HG03565 (cell line): ENCODE measurements at regions not wholly inside any gene's neighbourhood (a gene's known extent, or its start where the extent isn't known, plus 50 kb on each side); places are given as distances from the start of the nearest gene placed in this dataset.
A peak's percentile ranks its signal among the peaks of the same experiment; 100 is the strongest.

Experiments used
- ATAC-seq: cut with Tn5 transposase; IDR thresholded peaks from one replicate; pipeline ENCODE4 v1.9.1; 2021; ENCODE audit warnings: mild to moderate bottlenecking, moderate library complexity; ENCODE audit not compliant: unreplicated experiment

- ATAC-seq = no peak
These were observed 239.1 kb upstream of the SGO1 start for GRCh38 chr3:20425138-20425537.

GRCh38 chr3:20424086-20424485 lies 238.1 kb upstream of the SGO1 start:
- no peak for ATAC-seq

- no peak for ATAC-seq
These were observed 236.4 kb upstream of the SGO1 start for GRCh38 chr3:20422391-20422790.

GRCh38 chr3:20417388-20418108 lies 231.5 kb upstream of the SGO1 start:
- no peak for ATAC-seq

GRCh38 chr3:20406611-20407011 lies 220.6 kb upstream of the SGO1 start:
- no peak for ATAC-seq

GRCh38 chr3:20405744-20406143 lies 219.7 kb upstream of the SGO1 start:
- no peak for ATAC-seq

GRCh38 chr3:20405231-20405630 lies 219.2 kb upstream of the SGO1 start:
- no peak for ATAC-seq

- ATAC-seq = no peak
These were observed 218.7 kb upstream of the SGO1 start for GRCh38 chr3:20404741-20405100.

- ATAC-seq = no peak
These were observed 218.2 kb upstream of the SGO1 start for GRCh38 chr3:20403986-20404740.

GRCh38 chr3:20401253-20401652 lies 215.2 kb upstream of the SGO1 start:
- ATAC-seq = no peak

- no peak for ATAC-seq
These were observed 214.7 kb upstream of the SGO1 start for GRCh38 chr3:20400686-20401085.

GRCh38 chr3:20400281-20400680 lies 214.3 kb upstream of the SGO1 start:
- ATAC-seq = no peak

- ATAC-seq = no peak
These were observed 210.3 kb upstream of the SGO1 start for GRCh38 chr3:20396335-20396734.

GRCh38 chr3:20395692-20396091 lies 209.7 kb upstream of the SGO1 start:
- ATAC-seq = no peak

GRCh38 chr3:20394243-20394642 lies 208.2 kb upstream of the SGO1 start:
- no peak for ATAC-seq

GRCh38 chr3:20391644-20392043 lies 205.6 kb upstream of the SGO1 start:
- no peak for ATAC-seq

- no peak for ATAC-seq
These were observed 203.0 kb upstream of the SGO1 start for GRCh38 chr3:20388971-20389370.

GRCh38 chr3:20380295-20380694 lies 194.3 kb upstream of the SGO1 start:
- ATAC-seq = no peak

GRCh38 chr3:20378315-20378714 lies 192.3 kb upstream of the SGO1 start:
- no peak for ATAC-seq

GRCh38 chr3:20376665-20377217 lies 190.7 kb upstream of the SGO1 start:
- ATAC-seq = no peak

GRCh38 chr3:20375302-20375701 lies 189.3 kb upstream of the SGO1 start:
- ATAC-seq = peak; percentile 47
